ENCODE measurements at regions not wholly inside any gene's neighbourhood (a gene's known extent, or its start where the extent isn't known, plus 50 kb on each side); places are given as distances from the start of the nearest gene placed in this dataset.

- peaks cover 7% of the 10 kb centered on the region for H3K4me1 ChIP-seq (ENCODE audit: low read depth)
Measured at GRCh38 chr15:31228011-31228484, 98.6 kb upstream of the KLF13 start.

DNA sequence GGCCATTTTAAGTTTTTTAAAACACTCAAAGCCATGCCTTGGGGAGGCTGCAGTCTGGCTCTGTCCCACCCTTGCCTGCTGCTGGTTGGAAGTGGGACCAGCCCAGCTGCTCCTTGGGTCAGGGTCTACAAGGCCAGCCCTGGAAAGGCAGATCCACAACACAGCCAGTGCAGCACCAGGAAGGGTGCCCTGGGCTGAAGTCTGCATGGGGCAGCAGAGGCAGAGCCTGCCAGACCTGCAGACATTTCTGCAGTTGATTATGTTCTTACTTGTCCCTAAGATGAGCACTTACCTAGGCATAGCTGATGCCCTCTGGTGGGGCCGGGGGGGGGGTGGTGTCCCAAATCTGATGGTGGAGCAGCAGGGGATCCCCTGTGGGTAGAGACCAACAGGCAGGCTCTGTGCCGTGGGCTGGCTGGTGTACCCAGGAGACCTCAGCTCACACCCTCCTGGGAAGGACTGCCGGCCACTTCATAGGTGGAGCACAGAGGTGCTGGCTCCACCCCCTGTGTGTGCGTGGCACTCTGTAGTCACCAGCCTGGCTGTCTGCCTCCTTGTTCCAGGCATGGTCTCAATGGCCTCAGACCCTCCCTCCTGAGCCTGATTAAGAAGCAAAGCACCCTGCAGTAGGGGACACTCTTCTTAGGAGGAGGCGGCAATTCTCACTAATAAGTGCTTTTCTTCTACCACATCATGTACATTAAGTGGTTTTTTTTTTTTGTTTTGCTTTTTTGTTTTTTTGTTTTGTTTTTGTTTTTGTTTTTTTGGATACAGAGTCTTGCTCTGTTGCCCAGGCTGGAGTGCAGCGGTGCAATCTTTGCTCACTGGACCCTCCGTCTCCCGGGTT lies 97.4 kb upstream of the KLF13 start:
- TF ChIP-seq, protein P1, sequence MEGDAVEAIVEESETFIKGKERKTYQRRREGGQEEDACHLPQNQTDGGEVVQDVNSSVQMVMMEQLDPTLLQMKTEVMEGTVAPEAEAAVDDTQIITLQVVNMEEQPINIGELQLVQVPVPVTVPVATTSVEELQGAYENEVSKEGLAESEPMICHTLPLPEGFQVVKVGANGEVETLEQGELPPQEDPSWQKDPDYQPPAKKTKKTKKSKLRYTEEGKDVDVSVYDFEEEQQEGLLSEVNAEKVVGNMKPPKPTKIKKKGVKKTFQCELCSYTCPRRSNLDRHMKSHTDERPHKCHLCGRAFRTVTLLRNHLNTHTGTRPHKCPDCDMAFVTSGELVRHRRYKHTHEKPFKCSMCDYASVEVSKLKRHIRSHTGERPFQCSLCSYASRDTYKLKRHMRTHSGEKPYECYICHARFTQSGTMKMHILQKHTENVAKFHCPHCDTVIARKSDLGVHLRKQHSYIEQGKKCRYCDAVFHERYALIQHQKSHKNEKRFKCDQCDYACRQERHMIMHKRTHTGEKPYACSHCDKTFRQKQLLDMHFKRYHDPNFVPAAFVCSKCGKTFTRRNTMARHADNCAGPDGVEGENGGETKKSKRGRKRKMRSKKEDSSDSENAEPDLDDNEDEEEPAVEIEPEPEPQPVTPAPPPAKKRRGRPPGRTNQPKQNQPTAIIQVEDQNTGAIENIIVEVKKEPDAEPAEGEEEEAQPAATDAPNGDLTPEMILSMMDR (IDR thresholded peaks at IDR 0.05) = no peak
- Histone ChIP-seq H3K4me3 (no peak overlapping the region), H3K36me3 (ENCODE audit: low read depth) (no peaks in the 10 kb centered on the region), H3K4me1 (ENCODE audit: low read depth) (no peaks in the 10 kb centered on the region), H3K9me3 (no peaks in the 10 kb centered on the region)
- intact Hi-C loops (cut with DNase I, micrococcal nuclease) = no loop called here
- DNase-seq (peak; percentile 83 to 86 (median 85)), ATAC-seq (peak; percentile 97)

More at GRCh38 chr15:31228011-31228484, 98.6 kb upstream of the KLF13 start:
- TF ChIP-seq, protein P1 (IDR thresholded peaks at IDR 0.05) = no peak
- intact Hi-C loops (cut with DNase I, micrococcal nuclease) = no loop called here
- no peak overlapping the region for H3K4me3 ChIP-seq
- no peaks in the 10 kb centered on the region for H3K9me3 ChIP-seq
- H3K36me3 ChIP-seq (ENCODE audit: low read depth) = no peaks in the 10 kb centered on the region
- ATAC-seq (no peak), DNase-seq (peak in 1 of 3 donors; percentile 14)

DNA sequence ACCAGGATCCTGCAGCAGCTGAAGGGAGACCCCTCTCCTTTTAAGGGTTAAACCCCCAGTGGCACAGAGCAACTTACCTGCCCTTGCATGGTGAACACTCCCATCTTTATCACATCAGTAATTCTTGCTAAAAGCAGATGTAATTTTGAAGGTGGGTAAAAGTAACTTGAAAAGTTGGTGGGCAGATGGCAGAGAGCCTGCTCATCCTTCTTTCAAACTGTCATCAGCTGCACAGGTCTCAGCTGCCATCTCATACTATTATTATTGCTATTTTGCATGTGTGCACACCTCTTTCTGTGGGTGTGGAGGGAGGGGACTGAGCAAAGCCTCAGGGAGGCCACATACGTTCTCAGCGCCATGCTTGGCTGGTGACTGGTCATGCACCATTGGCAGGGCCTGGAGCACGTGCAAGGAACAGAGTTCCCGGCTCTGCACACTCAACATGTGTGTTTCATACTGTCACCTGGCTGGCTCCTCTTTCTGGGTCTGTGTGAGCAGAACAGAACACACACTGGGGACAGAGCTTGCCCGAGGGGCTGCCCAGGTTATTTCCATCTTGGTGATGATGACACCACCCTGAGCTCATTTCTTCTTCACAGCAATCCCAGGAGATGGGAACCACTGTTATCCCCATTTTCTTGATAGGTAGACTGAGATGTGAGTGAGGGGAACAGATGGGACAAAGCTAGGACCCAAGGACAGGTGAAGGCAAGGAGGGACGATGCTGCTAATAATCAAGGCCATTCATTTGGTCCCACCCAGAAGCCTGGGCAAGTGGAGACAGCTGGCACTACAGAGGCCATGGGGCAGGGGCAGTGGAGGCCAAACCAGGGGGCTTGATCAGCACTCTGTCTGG lies 95.8 kb upstream of the KLF13 start:
- DNase-seq (peak in 2 of 3 donors; percentile 24 to 73), ATAC-seq (peak; percentile 65)

GRCh38 chr15:31234815-31235214 lies 91.8 kb upstream of the KLF13 start:
- Histone ChIP-seq H3K9me3 (no peaks in the 10 kb centered on the region), H3K4me3 (no peak overlapping the region), H3K4me1 (ENCODE audit: low read depth) (no peaks in the 10 kb centered on the region), H3K36me3 (ENCODE audit: low read depth) (no peaks in the 10 kb centered on the region)
- intact Hi-C loops (cut with DNase I, micrococcal nuclease) = no loop called here
- TF ChIP-seq, protein P1 (IDR thresholded peaks at IDR 0.05) = no peak
- DNase-seq (no peak), ATAC-seq (no peak)

More for the DNA sequence above, 95.8 kb upstream of the KLF13 start:
- H3K36me3 ChIP-seq (ENCODE audit: low read depth) = no peaks in the 10 kb centered on the region
- no peak overlapping the region for H3K4me3 ChIP-seq
- no peaks in the 10 kb centered on the region for H3K4me1 ChIP-seq (ENCODE audit: low read depth)
- no peaks in the 10 kb centered on the region for H3K9me3 ChIP-seq
- intact Hi-C loops (cut with DNase I, micrococcal nuclease) = no loop called here
- TF ChIP-seq, protein P1 (IDR thresholded peaks at IDR 0.05) = no peak

- Histone ChIP-seq H3K4me1 (ENCODE audit: low read depth) (no peaks in the 10 kb centered on the region), H3K4me3 (no peak overlapping the region), H3K9me3 (no peaks in the 10 kb centered on the region), H3K36me3 (ENCODE audit: low read depth) (no peaks in the 10 kb centered on the region)
- TF ChIP-seq, protein P1 (IDR thresholded peaks at IDR 0.05) = no peak
- peak in 2 of 3 donors; percentile 40 to 52 for DNase-seq
- peak; percentile 30 for ATAC-seq
- intact Hi-C loops (cut with DNase I, micrococcal nuclease) = no loop called here
Measured at GRCh38 chr15:31235311-31236183, 91.1 kb upstream of the KLF13 start.

Measured in mucosa of descending colon (tissue), 3 donors.